Breast epithelium (tissue), 3 donors: ENCODE measurements at regions not wholly inside any gene's neighbourhood (a gene's known extent, or its start where the extent isn't known, plus 50 kb on each side); places are given as distances from the start of the nearest gene placed in this dataset.

Source experiments
- CTCF ChIP-seq, 3 donors: fragments of 450-650 bp; IDR thresholded peaks; one replicate each; pipeline ENCODE4 v1.5.1; 2016 to 2017; ENCODE audit warnings: antibody characterized with exemption in 3 of 3, mild to moderate bottlenecking in 3 of 3, moderate library complexity in 3 of 3
- POLR2A ChIP-seq: fragments of 450-650 bp; IDR thresholded peaks from one replicate; pipeline ENCODE4 v1.6.1; 2016; ENCODE audit warnings: antibody characterized with exemption, mild to moderate bottlenecking, moderate library complexity
- POLR2AphosphoS5 ChIP-seq, 3 donors: sonication (generic); formaldehyde crosslinking; IDR thresholded peaks; one replicate each; pipeline ENCODE4 v1.6.1; 2017; ENCODE audit warnings: antibody characterized with exemption in 3 of 3

DNA sequence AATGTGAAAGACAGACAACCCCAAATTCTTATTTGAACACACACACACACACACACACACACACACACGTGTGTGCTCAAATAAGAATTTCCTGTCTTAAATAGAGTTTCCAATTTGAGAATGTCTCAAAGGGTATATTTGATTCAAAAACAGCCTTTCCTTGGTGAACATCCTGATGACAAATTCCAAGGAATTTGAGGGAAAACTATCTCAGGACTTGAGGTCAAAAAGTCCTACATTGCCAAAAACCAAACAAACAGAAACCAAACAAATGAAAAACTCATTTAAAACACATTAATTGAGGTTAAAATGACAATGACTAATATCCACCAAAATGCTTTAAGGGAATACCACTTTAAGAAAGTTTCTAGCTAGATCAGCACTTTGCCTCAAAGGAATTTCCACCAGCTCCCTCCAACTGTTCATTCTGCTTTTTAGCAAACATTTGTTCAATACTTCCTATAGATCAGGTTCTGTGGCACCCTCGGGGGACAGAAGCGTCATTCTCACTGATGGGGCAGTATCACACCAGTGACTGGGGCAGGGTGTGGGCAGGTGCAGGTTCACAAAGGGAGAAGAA, 232.1 kb upstream of the TRIB2 start:
- TF ChIP-seq CTCF (IDR thresholded peaks at IDR 0.05) (no peak), POLR2A (no peak), POLR2AphosphoS5 (IDR thresholded peaks at IDR 0.05) (no peak)
